GM15510 (cell line): ENCODE measurements at regions not wholly inside any gene's neighbourhood (a gene's known extent, or its start where the extent isn't known, plus 50 kb on each side); places are given as distances from the start of the nearest gene placed in this dataset.

Experiments used
- POLR2A ChIP-seq: IDR thresholded peaks from 3 replicates; pipeline ENCODE4 v1.6.1; 2011; ENCODE audit warnings: borderline replicate concordance; ENCODE audit not compliant: insufficient read length; ENCODE audit errors: extremely low read depth

- TF ChIP-seq POLR2A = no peak
Measured at GRCh38 chr6:100118301-100118700, 124.3 kb upstream of the MCHR2 start.

DNA sequence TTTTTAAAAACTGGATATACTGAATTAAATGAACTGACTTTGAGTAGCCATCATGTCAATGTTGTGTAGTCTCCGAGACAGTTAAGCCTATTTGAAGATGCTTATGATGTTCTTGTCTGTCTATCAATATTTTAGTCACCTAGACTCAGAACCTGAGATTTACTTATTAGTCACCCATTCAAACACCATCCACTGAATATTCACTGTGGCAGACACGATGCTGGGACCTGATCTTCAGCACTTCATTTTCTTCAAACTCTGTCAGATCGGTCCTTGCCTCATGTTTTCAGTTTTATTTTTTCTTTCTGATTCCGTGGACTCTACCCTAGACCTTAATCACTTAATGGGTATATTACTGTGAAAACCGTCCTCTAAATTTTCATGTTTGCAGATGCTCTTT lies 123.7 kb upstream of the MCHR2 start:
- TF ChIP-seq POLR2A = no peak

DNA sequence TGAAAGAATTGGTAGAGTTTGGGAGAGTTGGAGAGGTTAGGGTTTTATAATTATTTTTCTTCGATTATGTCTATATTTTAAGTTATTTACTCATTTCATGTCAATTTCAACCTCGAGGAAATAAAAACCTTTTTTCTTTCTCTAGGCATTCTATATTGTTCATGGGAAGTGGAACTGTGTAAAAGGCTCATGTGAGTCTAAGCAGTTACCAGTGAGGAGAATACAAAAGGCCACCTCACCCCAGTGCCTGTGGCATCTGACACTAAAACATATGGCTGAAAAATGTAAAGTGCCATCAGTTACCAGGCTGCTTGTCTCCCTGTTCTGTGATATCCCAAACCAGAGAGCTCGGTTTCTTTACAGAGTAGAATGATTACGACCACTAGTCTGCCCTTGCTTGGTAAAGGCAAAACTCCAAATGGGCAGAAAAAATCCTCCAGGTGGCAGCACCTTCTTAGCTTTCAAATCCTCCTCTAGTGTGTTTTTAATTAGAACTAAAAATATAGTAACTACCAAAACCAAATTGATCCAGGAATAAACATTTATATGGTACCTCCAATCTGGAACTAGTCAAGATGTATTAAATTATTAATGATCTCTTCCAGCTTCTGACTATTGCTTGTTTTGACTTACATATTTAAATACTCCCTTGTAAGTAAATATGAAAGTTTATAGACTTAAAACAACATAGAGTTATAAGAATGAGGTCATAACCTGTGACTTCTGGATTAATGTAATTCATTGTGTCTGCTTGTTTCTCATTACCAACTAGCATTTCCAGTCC lies 122.6 kb upstream of the MCHR2 start:
- TF ChIP-seq POLR2A = no peak

DNA sequence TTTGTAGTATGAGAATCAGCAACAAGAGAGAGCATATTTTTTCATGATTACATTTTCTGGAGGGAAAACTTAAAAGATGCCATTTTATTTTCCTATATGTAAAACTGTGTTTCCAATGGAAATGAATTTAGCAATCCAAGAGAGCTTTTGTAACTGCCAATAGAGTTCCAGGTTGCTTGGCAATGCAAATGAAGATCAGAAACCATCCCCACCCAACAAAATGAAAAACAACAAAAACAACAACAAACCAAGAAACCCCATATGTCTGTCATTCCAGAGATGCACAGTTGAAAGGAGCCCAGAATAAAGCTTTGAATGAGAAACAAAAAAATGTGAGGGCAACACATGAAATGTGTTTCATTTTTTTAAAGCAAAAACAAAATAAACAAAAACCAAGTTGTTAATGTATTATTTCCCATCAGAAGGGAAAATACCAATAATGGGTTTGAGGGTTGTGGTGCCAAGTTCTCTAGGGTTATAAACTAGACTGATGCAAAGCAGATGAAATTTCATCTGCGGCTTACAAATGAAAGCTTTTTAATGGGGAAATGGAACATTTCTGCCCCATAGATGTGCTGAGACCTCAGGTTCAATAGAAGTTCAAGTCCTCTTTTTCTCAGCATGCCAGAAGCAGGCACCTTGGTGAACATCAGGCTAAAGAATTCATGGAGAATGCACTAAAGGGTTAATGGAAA lies 121.5 kb upstream of the MCHR2 start:
- no peak for TF ChIP-seq POLR2A

GRCh38 chr6:100112855-100113508 lies 119.0 kb upstream of the MCHR2 start:
- TF ChIP-seq POLR2A = no peak

DNA sequence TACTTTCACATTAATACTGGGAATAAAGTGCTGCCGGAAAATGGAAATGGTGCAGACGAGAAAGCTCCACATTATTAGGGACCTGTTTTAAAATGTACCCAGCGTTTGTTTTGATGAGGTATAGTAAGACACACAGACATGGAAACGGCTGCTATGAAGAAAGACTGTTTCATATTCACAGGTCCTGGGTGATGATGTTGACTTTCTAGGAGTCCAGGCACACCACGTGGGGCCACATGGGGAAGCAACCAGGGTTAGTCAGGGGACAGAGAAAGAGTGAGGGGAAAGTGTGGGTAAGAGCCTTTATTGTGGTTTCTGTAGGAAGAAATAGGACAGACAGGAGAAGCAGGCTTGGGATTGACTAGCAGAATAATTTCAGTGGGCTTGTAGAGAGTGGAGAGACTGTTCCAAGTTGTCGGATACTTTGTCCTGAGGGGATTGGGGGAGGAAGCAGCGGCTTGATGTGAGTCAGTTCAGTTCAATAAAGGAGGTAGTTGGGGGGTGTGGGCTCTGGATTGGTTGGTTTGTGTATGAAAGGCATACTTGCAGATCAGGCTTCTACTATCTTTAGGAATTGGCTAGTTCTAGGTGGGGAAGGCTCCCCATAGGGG lies 112.0 kb upstream of the MCHR2 start:
- no peak for TF ChIP-seq POLR2A

DNA sequence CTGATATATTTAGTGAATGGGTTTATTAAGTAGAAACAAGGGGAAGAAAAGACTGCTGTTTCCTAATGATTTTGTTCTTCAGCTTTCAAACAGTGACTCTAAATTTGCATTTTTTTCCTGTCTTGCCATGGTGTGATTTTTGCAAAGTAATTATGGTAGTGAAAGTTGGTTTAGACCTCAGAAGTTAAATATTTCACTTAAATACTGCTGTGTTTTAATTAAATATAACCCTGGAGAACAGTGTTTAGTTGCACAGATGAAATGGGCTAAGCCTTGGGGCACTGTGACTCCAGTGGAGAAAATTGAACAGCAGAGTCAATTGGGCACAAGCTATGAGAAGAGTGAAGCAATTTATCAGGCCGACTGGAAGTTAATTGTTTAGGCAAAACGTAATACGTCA lies 111.1 kb upstream of the MCHR2 start:
- TF ChIP-seq POLR2A = no peak

DNA sequence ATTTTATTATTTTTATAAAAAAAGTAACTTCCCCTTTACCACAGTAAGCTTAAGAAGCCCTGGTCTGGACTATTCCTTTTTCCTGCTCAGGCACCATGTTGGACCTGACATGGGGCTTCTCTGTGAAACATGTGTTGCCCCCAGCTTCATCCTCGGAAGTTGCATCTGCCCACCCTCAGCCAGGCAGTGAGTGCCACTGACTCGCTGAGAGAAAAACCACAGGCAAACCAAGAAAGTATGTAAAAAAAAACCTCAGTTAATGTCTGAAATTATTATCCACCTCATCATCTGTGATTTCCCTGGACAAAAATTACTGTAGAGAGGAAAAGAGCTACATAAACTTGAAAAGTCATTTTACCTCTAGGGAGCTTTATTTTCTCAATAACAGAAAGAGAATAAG lies 109.9 kb upstream of the MCHR2 start:
- no peak for TF ChIP-seq POLR2A

DNA sequence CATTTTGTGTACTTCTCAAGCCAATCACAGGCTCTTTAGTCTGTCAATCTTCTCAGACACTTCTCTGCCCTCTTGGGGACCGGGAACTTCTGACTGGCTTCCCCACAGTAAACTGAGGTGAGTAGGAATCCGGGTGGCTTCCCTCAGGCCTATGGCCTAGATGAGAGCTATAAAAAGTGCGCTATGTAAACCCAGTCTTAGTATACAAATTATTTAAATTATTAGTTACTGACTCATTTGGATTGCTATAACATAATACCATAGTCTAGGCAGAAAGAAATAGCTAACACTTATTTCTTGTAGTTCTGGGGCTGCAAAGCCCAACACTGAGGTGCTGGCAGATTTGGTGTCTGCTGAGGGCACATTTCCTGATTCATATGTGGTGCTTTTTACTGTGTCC lies 109.2 kb upstream of the MCHR2 start:
- TF ChIP-seq POLR2A = no peak

- TF ChIP-seq POLR2A = no peak
Measured at GRCh38 chr6:100101644-100102043, 107.6 kb upstream of the MCHR2 start.

GRCh38 chr6:100100776-100101175 lies 106.8 kb upstream of the MCHR2 start:
- TF ChIP-seq POLR2A = no peak

DNA sequence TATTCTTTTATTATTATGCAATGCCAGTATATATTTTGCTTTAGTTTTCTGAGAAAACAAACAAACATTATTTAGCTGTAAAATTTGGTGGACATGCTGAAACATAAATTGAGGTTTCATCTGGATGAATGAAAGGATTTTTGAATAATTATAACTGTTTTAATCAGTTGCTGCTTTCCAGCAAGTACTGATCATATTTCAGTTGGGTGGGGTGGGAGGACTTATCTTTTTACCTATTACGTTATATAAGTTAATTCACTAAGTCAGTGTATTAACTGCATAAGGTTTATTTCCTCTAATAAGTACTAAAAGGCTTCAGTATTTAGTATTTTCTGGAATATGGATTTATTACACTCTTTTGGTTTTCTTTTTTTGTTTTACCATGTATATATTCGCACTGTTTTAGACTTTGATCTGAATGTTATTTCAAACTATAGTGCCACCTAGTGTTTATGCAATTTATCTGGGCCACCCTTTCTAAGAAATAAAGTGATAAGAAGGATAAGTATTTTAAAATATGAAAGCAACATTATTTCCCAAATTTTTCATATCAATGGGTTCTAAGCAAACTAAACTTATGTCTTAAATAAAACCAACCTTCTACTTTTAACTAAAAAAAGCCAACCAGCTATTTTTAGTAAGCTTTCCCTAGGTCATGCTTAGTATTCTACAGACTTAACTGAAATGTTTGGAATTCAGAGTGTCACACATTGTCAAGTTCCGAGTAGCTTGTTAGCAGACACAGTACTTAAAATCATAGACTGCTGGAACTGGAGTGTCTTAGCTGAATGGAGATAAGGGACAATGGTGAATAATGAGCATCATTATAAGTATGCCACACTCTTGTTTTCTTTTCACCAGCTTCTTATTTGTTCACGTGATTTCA lies 105.4 kb upstream of the MCHR2 start:
- no peak for TF ChIP-seq POLR2A

GRCh38 chr6:100096936-100097335 lies 102.9 kb upstream of the MCHR2 start:
- no peak for TF ChIP-seq POLR2A

DNA sequence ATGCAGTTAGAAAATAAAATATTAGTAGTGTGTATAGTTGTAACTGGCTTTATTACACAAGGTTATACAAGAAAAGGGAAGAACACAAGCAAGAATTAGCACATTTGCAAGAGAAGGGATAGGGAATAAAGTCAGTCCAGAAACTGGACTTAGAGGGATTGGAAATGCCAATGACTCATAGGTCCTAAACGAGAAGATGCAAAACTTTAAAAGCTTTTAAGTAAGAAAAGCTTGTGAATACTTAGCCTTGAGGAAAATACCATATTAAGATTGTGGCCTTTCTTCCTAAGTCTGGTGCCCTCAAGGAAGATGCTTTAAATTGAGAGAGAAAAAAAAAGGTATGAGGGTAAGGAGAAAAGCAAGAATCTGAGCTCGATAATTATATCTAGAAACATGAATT lies 102.3 kb upstream of the MCHR2 start:
- TF ChIP-seq POLR2A = no peak
